Transverse colon (tissue), 4 donors: ENCODE measurements at regions not wholly inside any gene's neighbourhood (a gene's known extent, or its start where the extent isn't known, plus 50 kb on each side); places are given as distances from the start of the nearest gene placed in this dataset.

ENCODE experiments used
- DNase-seq: peaks from one replicate; pipeline ENCODE4 v3.0.0-alpha.2; 2019
- H3K27ac ChIP-seq, 4 donors: fragments of 200-600 bp; sonication (generic); 2 replicates each; pipeline ENCODE4 v1.5.1; 2016 to 2018; ENCODE audit warnings: inconsistent platforms in 4 of 4
- H3K27me3 ChIP-seq: fragments of 200-600 bp; sonication (generic); 2 replicates; pipeline ENCODE4 v1.5.1; 2017; ENCODE audit warnings: inconsistent platforms
- H3K36me3 ChIP-seq, 4 donors: fragments of 200-600 bp; sonication (generic); 2 replicates each; pipeline ENCODE4 v1.5.1; 2017 to 2019; ENCODE audit warnings: inconsistent platforms in 4 of 4
- H3K4me1 ChIP-seq, 4 donors: fragments of 200-600 bp; sonication (generic); 2 replicates each; pipeline ENCODE4 v1.5.1; 2017 to 2020; ENCODE audit warnings: inconsistent platforms in 4 of 4
- H3K4me3 ChIP-seq, 4 donors: fragments of 200-600 bp; sonication (generic); 1 replicate in 1 of 4; 2 replicates in 3 of 4; pipeline versions ENCODE4 v1.5.1 to v1.6.1; 2017 to 2019; ENCODE audit warnings: inconsistent platforms in 4 of 4
- H3K9me3 ChIP-seq, 2 donors: fragments of 200-600 bp; sonication (generic); 2 replicates each; pipeline ENCODE4 v1.5.1; 2017 to 2019; ENCODE audit warnings: inconsistent platforms in 2 of 2
- EP300 ChIP-seq: sonication (generic); formaldehyde crosslinking; IDR thresholded peaks from one replicate; pipeline ENCODE4 v1.6.1; 2017; ENCODE audit warnings: antibody characterized with exemption, low read depth
- POLR2A ChIP-seq: fragments of 450-650 bp; IDR thresholded peaks from one replicate; pipeline ENCODE4 v1.6.1; 2016; ENCODE audit warnings: antibody characterized with exemption, mild to moderate bottlenecking, moderate library complexity
- POLR2AphosphoS5 ChIP-seq, 3 donors: sonication (generic); formaldehyde crosslinking; IDR thresholded peaks; one replicate each; pipeline ENCODE4 v1.6.1; 2016; ENCODE audit warnings: antibody characterized with exemption in 3 of 3
- WGBS, 2 donors: methylation state at CpG; one replicate each; pipeline ENCODE4 v1.1.5; 2018; ENCODE audit warnings: low coverage in 1 of 2; 5-methylcytosine and 5-hydroxymethylcytosine counted together
- in situ Hi-C, 4 donors: fragments of 200-750 bp; cut with MboI; loops; one replicate each; pipeline versions ENCODE4 v1.15.0 to v1.15.1; 2017; ENCODE audit warnings: low sequenced_read_pairs in 3 of 4, low pct_ligation_motif_present in 1 of 4, low pct_unique_long_range_greater_than_20kb in 1 of 4
- intact Hi-C: fragments of 100-400 bp; cut with DNase I; formaldehyde crosslinking; loops from one replicate; pipeline ENCODE4 v1.15.1; 2023; ENCODE audit warnings: low total_unique reads
- small RNA-seq, 4 donors: library from RNA; depleted of rRNA; stranded (forward); fragments of <200 nt; gene quantifications; one replicate each; pipeline ENCODE3, GENCODE V24; 2016
- TF ChIP-seq, protein P1 (sequence below), 5 experiments: fragments of 200-600 bp in 3 of 5; fragments of 450-650 bp in 2 of 5; sonication (generic) in 3 of 5; IDR thresholded peaks; 1 replicate in 2 of 5; 2 replicates in 3 of 5; pipeline ENCODE4 v1.5.1; 2016 to 2017; ENCODE audit warnings: antibody characterized with exemption in 5 of 5, inconsistent platforms in 3 of 5, mild to moderate bottlenecking in 2 of 5, moderate library complexity in 1 of 5

GRCh38 chr7:7129381-7129780 lies 53.0 kb upstream of the C1GALT1 start:
- intact Hi-C loops = no loop called here
- Histone ChIP-seq H3K4me1 (peaks cover 0 to 18% (median 8%) of the 10 kb centered on the region in 4 donors), H3K36me3 (no peaks in the 10 kb centered on the region), H3K27me3 (no peaks in the 10 kb centered on the region), H3K9me3 (no peaks in the 10 kb centered on the region), H3K4me3 (no peak overlapping the region), H3K27ac (no peak overlapping the region)
- no peak for DNase-seq
- TF ChIP-seq POLR2AphosphoS5 (IDR thresholded peaks at IDR 0.05) = no peak
- no peak for TF ChIP-seq EP300
- TF ChIP-seq POLR2A = no peak
- TF ChIP-seq, protein P1, sequence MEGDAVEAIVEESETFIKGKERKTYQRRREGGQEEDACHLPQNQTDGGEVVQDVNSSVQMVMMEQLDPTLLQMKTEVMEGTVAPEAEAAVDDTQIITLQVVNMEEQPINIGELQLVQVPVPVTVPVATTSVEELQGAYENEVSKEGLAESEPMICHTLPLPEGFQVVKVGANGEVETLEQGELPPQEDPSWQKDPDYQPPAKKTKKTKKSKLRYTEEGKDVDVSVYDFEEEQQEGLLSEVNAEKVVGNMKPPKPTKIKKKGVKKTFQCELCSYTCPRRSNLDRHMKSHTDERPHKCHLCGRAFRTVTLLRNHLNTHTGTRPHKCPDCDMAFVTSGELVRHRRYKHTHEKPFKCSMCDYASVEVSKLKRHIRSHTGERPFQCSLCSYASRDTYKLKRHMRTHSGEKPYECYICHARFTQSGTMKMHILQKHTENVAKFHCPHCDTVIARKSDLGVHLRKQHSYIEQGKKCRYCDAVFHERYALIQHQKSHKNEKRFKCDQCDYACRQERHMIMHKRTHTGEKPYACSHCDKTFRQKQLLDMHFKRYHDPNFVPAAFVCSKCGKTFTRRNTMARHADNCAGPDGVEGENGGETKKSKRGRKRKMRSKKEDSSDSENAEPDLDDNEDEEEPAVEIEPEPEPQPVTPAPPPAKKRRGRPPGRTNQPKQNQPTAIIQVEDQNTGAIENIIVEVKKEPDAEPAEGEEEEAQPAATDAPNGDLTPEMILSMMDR (IDR thresholded peaks at IDR 0.05) = no peak
- 85 to 93% methylated on average over 3 of the region's 3 CpGs for WGBS, 2 donors
- in situ Hi-C loops = no loop called here

DNA sequence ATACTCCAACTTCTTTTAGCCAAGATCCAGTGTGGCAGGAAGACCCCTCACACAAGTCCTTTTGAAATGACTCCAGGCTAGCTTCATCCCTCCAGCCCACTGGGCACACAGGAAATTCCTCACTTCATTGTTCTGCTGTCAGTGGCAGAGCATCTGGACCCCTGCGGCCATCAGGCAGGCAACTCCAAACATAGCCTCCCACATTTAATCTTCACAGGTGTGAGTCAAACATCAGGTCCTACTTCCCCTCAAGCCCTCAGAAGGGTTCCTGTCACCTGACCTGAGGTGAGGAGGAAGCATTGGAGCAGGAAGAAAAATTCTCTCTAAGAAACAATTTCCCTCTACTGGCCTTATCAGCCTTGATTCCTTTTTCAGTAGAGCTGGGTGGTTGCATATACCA lies 51.1 kb upstream of the C1GALT1 start:
- H3K27ac ChIP-seq = no peak overlapping the region
- 100% methylated on average over 1 of the region's 1 CpG; no CpG with 5 or more reads in 1 of the 2 donors for WGBS, 2 donors
- in situ Hi-C loops = no loop called here
- TF ChIP-seq POLR2A (no peak), EP300 (no peak), POLR2AphosphoS5 (IDR thresholded peaks at IDR 0.05) (no peak)
- TF ChIP-seq, protein P1 (IDR thresholded peaks at IDR 0.05) = no peak
- H3K4me1 ChIP-seq = peaks cover 0 to 19% (median 9%) of the 10 kb centered on the region in 4 donors
- H3K4me3 ChIP-seq = no peak overlapping the region
- no peaks in the 10 kb centered on the region for H3K9me3 ChIP-seq
- DNase-seq = no peak
- no peaks in the 10 kb centered on the region for H3K36me3 ChIP-seq
- no peaks in the 10 kb centered on the region for H3K27me3 ChIP-seq
- intact Hi-C loops = no loop called here

Small RNA genes in the stretch of these regions (small RNA-seq; reads per million reads assigned to genes)
- gene AC079804.2 (0 reads per million in 4 donors), gene MIR3683 (0 reads per million in 4 donors), gene RF00019 (0 reads per million in 4 donors)
